HG03520 (cell line): ENCODE measurements at regions not wholly inside any gene's neighbourhood (a gene's known extent, or its start where the extent isn't known, plus 50 kb on each side); places are given as distances from the start of the nearest gene placed in this dataset.
"Not testable (repeated sequence)": the region's sequence is repeated elsewhere in the genome, so short reads cannot be mapped to it uniquely, and the experiment has no call there.

Experiments used
- ATAC-seq: cut with Tn5 transposase; IDR thresholded peaks from one replicate; pipeline ENCODE4 v1.9.1; 2021; ENCODE audit warnings: mild to moderate bottlenecking, moderate library complexity; ENCODE audit not compliant: unreplicated experiment

GRCh38 chr4:66750273-66750672 is 795.0 kb downstream of the CENPC start:
- ATAC-seq: no peak

- not testable (repeated sequence) for ATAC-seq
Observed at GRCh38 chr4:66746918-66747317, 798.4 kb downstream of the CENPC start.

GRCh38 chr4:66741081-66741480 is 804.2 kb downstream of the CENPC start:
- no peak for ATAC-seq

- ATAC-seq: no peak
Observed at GRCh38 chr4:66736606-66737005, 808.7 kb downstream of the CENPC start.

- ATAC-seq: no peak
Observed at GRCh38 chr4:66728280-66728679, 817.0 kb downstream of the CENPC start.

GRCh38 chr4:66712301-66712921 is 832.9 kb downstream of the CENPC start:
- ATAC-seq: not testable (repeated sequence)

- no peak for ATAC-seq
Observed at GRCh38 chr4:66704243-66704642, 841.1 kb downstream of the CENPC start.

- no peak for ATAC-seq
Observed at GRCh38 chr4:66694739-66695138, 850.6 kb downstream of the CENPC start.

GRCh38 chr4:66693694-66694093 is 851.6 kb downstream of the CENPC start:
- ATAC-seq: no peak

- no peak for ATAC-seq
Observed at GRCh38 chr4:66691101-66691500, 854.2 kb downstream of the CENPC start.

- ATAC-seq: no peak
Observed at GRCh38 chr4:66688674-66689073, 856.6 kb downstream of the CENPC start.

GRCh38 chr4:66687459-66687858 is 857.8 kb downstream of the CENPC start:
- ATAC-seq: no peak

GRCh38 chr4:66681962-66682361 is 863.3 kb downstream of the CENPC start:
- ATAC-seq: no peak

- no peak for ATAC-seq
Observed at GRCh38 chr4:66667249-66667648, 878.1 kb downstream of the CENPC start.

GRCh38 chr4:66662620-66663019 is 882.7 kb downstream of the CENPC start:
- no peak for ATAC-seq

- ATAC-seq: no peak
Observed at GRCh38 chr4:66658809-66659208, 886.5 kb downstream of the CENPC start.

GRCh38 chr4:66655505-66655904 is 889.8 kb downstream of the CENPC start:
- no peak for ATAC-seq

GRCh38 chr4:66653937-66654336 is 891.4 kb downstream of the CENPC start:
- no peak for ATAC-seq

- ATAC-seq: no peak
Observed at GRCh38 chr4:66649236-66649635, 896.1 kb downstream of the CENPC start.

- no peak for ATAC-seq
Observed at GRCh38 chr4:66647926-66648325, 897.4 kb downstream of the CENPC start.

- no peak for ATAC-seq
Observed at GRCh38 chr4:66647476-66647875, 897.8 kb downstream of the CENPC start.

GRCh38 chr4:66640233-66640990 is 904.9 kb downstream of the CENPC start:
- no peak for ATAC-seq

GRCh38 chr4:66639361-66639760 is 905.9 kb downstream of the CENPC start:
- ATAC-seq: no peak
